Neural cell (in vitro differentiated cells): ENCODE measurements at regions not wholly inside any gene's neighbourhood (a gene's known extent, or its start where the extent isn't known, plus 50 kb on each side); places are given as distances from the start of the nearest gene placed in this dataset.
A peak's percentile ranks its signal among the peaks of the same experiment; 100 is the strongest.

ENCODE experiments used
- H2AFZ ChIP-seq: fragments of 200-600, 300-800 bp; sonication (generic), shearing (Covaris generic); 2 replicates; pipeline ENCODE4 v1.6.0; 2014; ENCODE audit warnings: low read depth, mild to moderate bottlenecking, antibody characterized with exemption, low read length, moderate library complexity
- H3F3A ChIP-seq: fragments of 200-600 bp; shearing (Covaris generic); 2 replicates; pipeline ENCODE4 v1.6.1; 2016; ENCODE audit warnings: mild to moderate bottlenecking, moderate library complexity, mixed read lengths, antibody characterized with exemption, low read length; ENCODE audit not compliant: insufficient read depth, poor library complexity, severe bottlenecking
- H3K27ac ChIP-seq: fragments of 200-600, 300-800 bp; sonication (generic), shearing (Covaris generic); 2 replicates; pipeline ENCODE4 v1.5.1; 2014; ENCODE audit warnings: mild to moderate bottlenecking, low read length, moderate library complexity
- H3K27me3 ChIP-seq: fragments of 300-800, 200-600 bp; sonication (generic), shearing (Covaris generic); 2 replicates; pipeline ENCODE4 v1.6.0; 2014; ENCODE audit warnings: mild to moderate bottlenecking, low read depth, low read length, moderate library complexity; ENCODE audit not compliant: insufficient read depth
- H3K36me3 ChIP-seq: fragments of 300-800, 200-600 bp; sonication (generic), shearing (Covaris generic); 2 replicates; pipeline ENCODE4 v1.5.1; 2014; ENCODE audit warnings: mild to moderate bottlenecking, antibody characterized with exemption, low read length, moderate library complexity; ENCODE audit not compliant: insufficient read depth
- H3K4me2 ChIP-seq: fragments of 300-800, 200-600 bp; sonication (generic), shearing (Covaris generic); 2 replicates; pipeline ENCODE4 v1.6.0; 2014; ENCODE audit warnings: mild to moderate bottlenecking, low read length
- H3K4me3 ChIP-seq: fragments of 300-800, 200-600 bp; sonication (generic), shearing (Covaris generic); 2 replicates; pipeline ENCODE4 v1.5.1; 2014; ENCODE audit warnings: mild to moderate bottlenecking, low read length, moderate library complexity
- H3K79me2 ChIP-seq: fragments of 200-600 bp; shearing (Covaris generic); replicated peaks from 2 replicates; pipeline ENCODE4 v1.6.0; 2014; ENCODE audit warnings: mild to moderate bottlenecking, low read length, moderate library complexity; ENCODE audit not compliant: insufficient read depth
- H3K9ac ChIP-seq: fragments of 300-800, 200-600 bp; sonication (generic), shearing (Covaris generic); 2 replicates; pipeline ENCODE4 v1.6.1; 2016; ENCODE audit warnings: mild to moderate bottlenecking, low read length, mixed read lengths
- H3K9me2 ChIP-seq: fragments of 200-600 bp; shearing (Covaris generic); 2 replicates; pipeline ENCODE4 v1.6.1; 2016; ENCODE audit warnings: mild to moderate bottlenecking, low read length, mixed read lengths; ENCODE audit not compliant: insufficient read depth
- H3K9me3 ChIP-seq: fragments of 200-600, 300-800 bp; sonication (generic), shearing (Covaris generic); 2 replicates; pipeline ENCODE4 v1.6.1; 2016; ENCODE audit warnings: mild to moderate bottlenecking, mixed run types, low read length, moderate library complexity, mixed read lengths
- H4K20me1 ChIP-seq: fragments of 200-600 bp; shearing (Covaris generic); 2 replicates; pipeline ENCODE4 v1.6.1; 2016; ENCODE audit warnings: mild to moderate bottlenecking, mixed run types; ENCODE audit not compliant: insufficient read depth
- EP300 ChIP-seq: fragments of 450-650 bp; conservative IDR thresholded peaks from 2 replicates; pipeline ENCODE4 v1.6.1; 2014; ENCODE audit warnings: antibody characterized with exemption, mild to moderate bottlenecking, moderate library complexity; ENCODE audit not compliant: poor library complexity, severe bottlenecking
- EZH2 ChIP-seq: fragments of 200-600, 300-800 bp; shearing (Covaris generic), sonication (generic); IDR thresholded peaks from 2 replicates; pipeline ENCODE4 v1.6.1; 2014; ENCODE audit warnings: antibody characterized with exemption, low read length, borderline replicate concordance, mild to moderate bottlenecking; ENCODE audit not compliant: insufficient read depth, poor library complexity, severe bottlenecking
- MXI1 ChIP-seq: fragments of 450-650 bp; conservative IDR thresholded peaks from 2 replicates; pipeline ENCODE4 v1.6.1; 2014; ENCODE audit warnings: antibody characterized with exemption, mild to moderate bottlenecking; ENCODE audit not compliant: poor library complexity, severe bottlenecking
- POLR2AphosphoS5 ChIP-seq: IDR thresholded peaks from 2 replicates; pipeline ENCODE4 v1.6.1; 2012
- RAD21 ChIP-seq: fragments of 450-650 bp; conservative IDR thresholded peaks from 2 replicates; pipeline ENCODE4 v1.6.1; 2014; ENCODE audit warnings: antibody characterized with exemption, mild to moderate bottlenecking, moderate library complexity
- SMC3 ChIP-seq: fragments of 450-650 bp; conservative IDR thresholded peaks from 2 replicates; pipeline ENCODE4 v1.6.1; 2014; ENCODE audit warnings: antibody characterized with exemption, mild to moderate bottlenecking, moderate library complexity; ENCODE audit not compliant: poor library complexity
- TAF1 ChIP-seq: IDR thresholded peaks from 2 replicates; pipeline ENCODE4 v1.6.1; 2012; ENCODE audit warnings: low read depth
- TF ChIP-seq, protein P1 (sequence below): fragments of 450-650 bp; IDR thresholded peaks from 2 replicates; pipeline ENCODE4 v1.5.1; 2014; ENCODE audit warnings: antibody characterized with exemption, mild to moderate bottlenecking, moderate library complexity; ENCODE audit not compliant: poor library complexity, severe bottlenecking
- TF ChIP-seq, protein P2 (sequence below): IDR thresholded peaks from 2 replicates; pipeline ENCODE4 v1.6.1; 2012; ENCODE audit warnings: borderline replicate concordance

DNA sequence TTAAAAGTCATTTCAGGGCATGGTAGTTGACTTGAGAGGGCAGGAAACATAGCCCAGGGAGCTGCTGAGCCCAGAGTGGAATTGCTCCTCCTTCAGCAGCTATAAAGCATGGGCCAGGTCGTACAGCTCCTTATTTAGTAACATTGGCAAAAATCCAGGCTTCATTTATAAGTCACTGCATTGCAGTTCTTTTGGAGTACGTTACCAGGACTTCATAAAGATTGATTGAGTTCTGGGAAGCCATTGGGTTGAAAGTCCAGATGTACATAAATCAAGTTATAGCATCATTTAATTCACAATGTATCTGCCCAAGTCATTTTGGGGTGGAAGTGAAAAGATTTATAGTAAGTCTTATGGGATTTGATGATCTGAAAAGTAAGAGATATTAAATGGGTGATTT, 53.0 kb upstream of the ANKEF1 start:
- no peak overlapping the region for H3K9ac ChIP-seq
- H3K9me3 ChIP-seq, result no peaks in the 10 kb centered on the region
- H4K20me1 ChIP-seq, result no peaks in the 10 kb centered on the region
- no peak overlapping the region for H3K4me3 ChIP-seq
- H3F3A ChIP-seq, result no peaks in the 10 kb centered on the region
- H3K27ac ChIP-seq, result no peak overlapping the region
- H3K27me3 ChIP-seq, result no peaks in the 10 kb centered on the region
- H3K9me2 ChIP-seq, result no peaks in the 10 kb centered on the region
- TF ChIP-seq TAF1 (no peak), RAD21 (no peak), POLR2AphosphoS5 (no peak), MXI1 (no peak), EZH2 (no peak), SMC3 (no peak), EP300 (no peak)
- TF ChIP-seq, protein P1, sequence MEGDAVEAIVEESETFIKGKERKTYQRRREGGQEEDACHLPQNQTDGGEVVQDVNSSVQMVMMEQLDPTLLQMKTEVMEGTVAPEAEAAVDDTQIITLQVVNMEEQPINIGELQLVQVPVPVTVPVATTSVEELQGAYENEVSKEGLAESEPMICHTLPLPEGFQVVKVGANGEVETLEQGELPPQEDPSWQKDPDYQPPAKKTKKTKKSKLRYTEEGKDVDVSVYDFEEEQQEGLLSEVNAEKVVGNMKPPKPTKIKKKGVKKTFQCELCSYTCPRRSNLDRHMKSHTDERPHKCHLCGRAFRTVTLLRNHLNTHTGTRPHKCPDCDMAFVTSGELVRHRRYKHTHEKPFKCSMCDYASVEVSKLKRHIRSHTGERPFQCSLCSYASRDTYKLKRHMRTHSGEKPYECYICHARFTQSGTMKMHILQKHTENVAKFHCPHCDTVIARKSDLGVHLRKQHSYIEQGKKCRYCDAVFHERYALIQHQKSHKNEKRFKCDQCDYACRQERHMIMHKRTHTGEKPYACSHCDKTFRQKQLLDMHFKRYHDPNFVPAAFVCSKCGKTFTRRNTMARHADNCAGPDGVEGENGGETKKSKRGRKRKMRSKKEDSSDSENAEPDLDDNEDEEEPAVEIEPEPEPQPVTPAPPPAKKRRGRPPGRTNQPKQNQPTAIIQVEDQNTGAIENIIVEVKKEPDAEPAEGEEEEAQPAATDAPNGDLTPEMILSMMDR, result no peak
- TF ChIP-seq, protein P2, sequence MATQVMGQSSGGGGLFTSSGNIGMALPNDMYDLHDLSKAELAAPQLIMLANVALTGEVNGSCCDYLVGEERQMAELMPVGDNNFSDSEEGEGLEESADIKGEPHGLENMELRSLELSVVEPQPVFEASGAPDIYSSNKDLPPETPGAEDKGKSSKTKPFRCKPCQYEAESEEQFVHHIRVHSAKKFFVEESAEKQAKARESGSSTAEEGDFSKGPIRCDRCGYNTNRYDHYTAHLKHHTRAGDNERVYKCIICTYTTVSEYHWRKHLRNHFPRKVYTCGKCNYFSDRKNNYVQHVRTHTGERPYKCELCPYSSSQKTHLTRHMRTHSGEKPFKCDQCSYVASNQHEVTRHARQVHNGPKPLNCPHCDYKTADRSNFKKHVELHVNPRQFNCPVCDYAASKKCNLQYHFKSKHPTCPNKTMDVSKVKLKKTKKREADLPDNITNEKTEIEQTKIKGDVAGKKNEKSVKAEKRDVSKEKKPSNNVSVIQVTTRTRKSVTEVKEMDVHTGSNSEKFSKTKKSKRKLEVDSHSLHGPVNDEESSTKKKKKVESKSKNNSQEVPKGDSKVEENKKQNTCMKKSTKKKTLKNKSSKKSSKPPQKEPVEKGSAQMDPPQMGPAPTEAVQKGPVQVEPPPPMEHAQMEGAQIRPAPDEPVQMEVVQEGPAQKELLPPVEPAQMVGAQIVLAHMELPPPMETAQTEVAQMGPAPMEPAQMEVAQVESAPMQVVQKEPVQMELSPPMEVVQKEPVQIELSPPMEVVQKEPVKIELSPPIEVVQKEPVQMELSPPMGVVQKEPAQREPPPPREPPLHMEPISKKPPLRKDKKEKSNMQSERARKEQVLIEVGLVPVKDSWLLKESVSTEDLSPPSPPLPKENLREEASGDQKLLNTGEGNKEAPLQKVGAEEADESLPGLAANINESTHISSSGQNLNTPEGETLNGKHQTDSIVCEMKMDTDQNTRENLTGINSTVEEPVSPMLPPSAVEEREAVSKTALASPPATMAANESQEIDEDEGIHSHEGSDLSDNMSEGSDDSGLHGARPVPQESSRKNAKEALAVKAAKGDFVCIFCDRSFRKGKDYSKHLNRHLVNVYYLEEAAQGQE, result no peak
- H2AFZ ChIP-seq, result no peak overlapping the region
- no peaks in the 10 kb centered on the region for H3K79me2 ChIP-seq
- H3K4me2 ChIP-seq, result no peak overlapping the region
- H3K36me3 ChIP-seq, result no peaks in the 10 kb centered on the region

DNA sequence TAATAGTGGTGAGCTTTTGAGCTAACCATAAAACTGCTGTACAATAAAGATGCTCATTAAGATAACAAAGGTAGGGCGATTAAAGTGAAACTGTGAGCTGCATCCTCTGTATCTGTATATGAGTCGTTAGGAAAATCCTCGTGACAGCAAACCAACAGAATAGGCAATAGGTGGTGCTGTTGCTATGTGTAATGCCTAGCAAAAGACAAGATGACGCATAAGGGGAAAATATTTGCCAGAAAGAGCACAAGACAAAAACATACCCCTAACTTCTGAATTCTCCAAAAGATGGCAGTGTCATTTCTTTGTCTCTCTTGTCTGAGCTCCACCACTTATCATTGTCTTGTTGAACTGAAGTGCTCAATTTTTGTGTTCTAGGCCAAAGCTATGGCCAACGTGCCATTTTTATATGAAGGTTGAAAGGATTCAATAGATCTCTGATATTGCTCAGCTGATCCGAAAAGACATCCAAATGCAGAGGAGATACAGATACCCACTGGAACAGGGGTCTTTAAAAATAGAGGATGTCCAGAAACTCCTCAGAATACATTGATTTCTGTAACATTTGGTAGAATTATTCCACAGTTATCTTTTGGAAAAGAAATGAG, 56.3 kb upstream of the ANKEF1 start:
- Histone ChIP-seq H3K27me3 (no peaks in the 10 kb centered on the region), H4K20me1 (no peaks in the 10 kb centered on the region), H3K79me2 (no peaks in the 10 kb centered on the region), H3K4me2 (no peak overlapping the region), H3F3A (no peaks in the 10 kb centered on the region), H3K36me3 (no peaks in the 10 kb centered on the region), H2AFZ (no peak overlapping the region), H3K9ac (no peak overlapping the region), H3K9me2 (no peaks in the 10 kb centered on the region), H3K27ac (no peak overlapping the region), H3K4me3 (no peak overlapping the region), H3K9me3 (no peaks in the 10 kb centered on the region)
- TF ChIP-seq, protein P1, result peak; percentile 97
- peak; percentile 95 for TF ChIP-seq SMC3
- TF ChIP-seq RAD21, result peak; percentile 98
- TF ChIP-seq TAF1, result no peak
